Uterus (tissue), 3 donors: ENCODE measurements at regions not wholly inside any gene's neighbourhood (a gene's known extent, or its start where the extent isn't known, plus 50 kb on each side); places are given as distances from the start of the nearest gene placed in this dataset.
A peak's percentile ranks its signal among the peaks of the same experiment; 100 is the strongest.

ENCODE experiments used
- DNase-seq, 2 donors: peaks; one replicate each; pipeline ENCODE4 v3.0.0-alpha.2; 2019 to 2020
- H3K27ac ChIP-seq, 2 donors: fragments of 200-600 bp; sonication (generic); 1 replicate in 1 of 2; 2 replicates in 1 of 2; pipeline ENCODE4 v1.5.1; 2016 to 2018
- H3K27me3 ChIP-seq, 2 donors: fragments of 200-600 bp; sonication (generic); one replicate each; pipeline ENCODE4 v1.5.1; 2018 to 2019; ENCODE audit warnings: control low read depth in 1 of 2
- H3K36me3 ChIP-seq, 2 donors: fragments of 200-600 bp; sonication (generic); one replicate each; pipeline ENCODE4 v1.5.1; 2019; ENCODE audit warnings: control low read depth in 1 of 2
- H3K4me1 ChIP-seq, 2 donors: fragments of 200-600 bp; sonication (generic); one replicate each; pipeline ENCODE4 v1.5.1; 2018 to 2019; ENCODE audit warnings: control low read depth in 1 of 2
- H3K4me3 ChIP-seq, 2 donors: fragments of 200-600 bp; sonication (generic); 1 replicate in 1 of 2; 2 replicates in 1 of 2; pipeline ENCODE4 v1.5.1; 2018 to 2019; ENCODE audit warnings: mild to moderate bottlenecking in 1 of 2
- H3K9me3 ChIP-seq, 2 donors: fragments of 200-600 bp; sonication (generic); one replicate each; pipeline ENCODE4 v1.5.1; 2019; ENCODE audit warnings: control low read depth in 1 of 2
- CTCF ChIP-seq, 4 experiments: fragments of 200-600 bp in 2 of 4; fragments of 450-650 bp in 2 of 4; sonication (generic) in 2 of 4; IDR thresholded peaks; one replicate each; pipeline ENCODE4 v1.5.1; 2016 to 2019; ENCODE audit warnings: antibody characterized with exemption in 4 of 4, mild to moderate bottlenecking in 2 of 4, moderate library complexity in 1 of 4
- POLR2A ChIP-seq, 2 donors: fragments of 450-650 bp; IDR thresholded peaks; one replicate each; pipeline ENCODE4 v1.6.1; 2016; ENCODE audit warnings: antibody characterized with exemption in 2 of 2, mild to moderate bottlenecking in 1 of 2, moderate library complexity in 1 of 2
- intact Hi-C: fragments of 100-400 bp; cut with DNase I; formaldehyde crosslinking; loops from one replicate; pipeline ENCODE4 v1.15.1; 2023; ENCODE audit warnings: low total_unique reads
- donor health status: DM: yes; HTN: yes; CAD: no.

- no peak overlapping the region for H3K4me3 ChIP-seq
These were observed 88.8 kb upstream of the INSIG1 start for GRCh38 chr7:155208681-155209477.

GRCh38 chr7:155209478-155210319 is 88.0 kb upstream of the INSIG1 start:
- Histone ChIP-seq H3K36me3 (no peaks in the 10 kb centered on the region), H3K27ac (peak overlapping the region; percentile 6 to 59), H3K4me3 (no peak overlapping the region), H3K27me3 (no peaks in the 10 kb centered on the region), H3K9me3 (no peaks in the 10 kb centered on the region), H3K4me1 (no peaks in the 10 kb centered on the region)
- no peak for DNase-seq
- intact Hi-C loops: no loop called here
- no peak for TF ChIP-seq POLR2A (IDR thresholded peaks at IDR 0.05)
- no peak for TF ChIP-seq CTCF (IDR thresholded peaks at IDR 0.05)

More at GRCh38 chr7:155208681-155209477, 88.8 kb upstream of the INSIG1 start:
- H3K4me1 ChIP-seq: no peaks in the 10 kb centered on the region
- H3K9me3 ChIP-seq: no peaks in the 10 kb centered on the region
- TF ChIP-seq CTCF (IDR thresholded peaks at IDR 0.05) (no peak), POLR2A (IDR thresholded peaks at IDR 0.05) (no peak)
- intact Hi-C loops: no loop called here
- no peaks in the 10 kb centered on the region for H3K36me3 ChIP-seq
- H3K27me3 ChIP-seq: no peaks in the 10 kb centered on the region
- H3K27ac ChIP-seq: peak overlapping the region; percentile 6 to 59
- peak in 1 of 2 donors; percentile 61 for DNase-seq

- intact Hi-C loops: no loop called here
These were observed 87.3 kb upstream of the INSIG1 start for GRCh38 chr7:155210356-155210755.

GRCh38 chr7:155211173-155211572 is 86.5 kb upstream of the INSIG1 start:
- Histone ChIP-seq H3K27me3 (no peaks in the 10 kb centered on the region), H3K4me3 (no peak overlapping the region), H3K9me3 (no peaks in the 10 kb centered on the region), H3K27ac (no peak overlapping the region), H3K4me1 (no peaks in the 10 kb centered on the region), H3K36me3 (no peaks in the 10 kb centered on the region)
- no peak for DNase-seq
- TF ChIP-seq CTCF (IDR thresholded peaks at IDR 0.05) (no peak), POLR2A (IDR thresholded peaks at IDR 0.05) (no peak)
- intact Hi-C loops: no loop called here

More at GRCh38 chr7:155210356-155210755, 87.3 kb upstream of the INSIG1 start:
- TF ChIP-seq POLR2A (IDR thresholded peaks at IDR 0.05) (no peak), CTCF (IDR thresholded peaks at IDR 0.05) (no peak)
- H3K36me3 ChIP-seq: no peaks in the 10 kb centered on the region
- no peak overlapping the region for H3K4me3 ChIP-seq
- H3K4me1 ChIP-seq: no peaks in the 10 kb centered on the region
- no peaks in the 10 kb centered on the region for H3K27me3 ChIP-seq
- DNase-seq: no peak
- no peaks in the 10 kb centered on the region for H3K9me3 ChIP-seq
- peak overlapping the region in 1 of 2 donors; percentile 6 for H3K27ac ChIP-seq

- intact Hi-C loops: no loop called here
- H3K9me3 ChIP-seq: no peaks in the 10 kb centered on the region
- H3K36me3 ChIP-seq: no peaks in the 10 kb centered on the region
- no peak overlapping the region for H3K27ac ChIP-seq
- H3K4me3 ChIP-seq: no peak overlapping the region
- H3K27me3 ChIP-seq: no peaks in the 10 kb centered on the region
- TF ChIP-seq CTCF (IDR thresholded peaks at IDR 0.05) (no peak), POLR2A (IDR thresholded peaks at IDR 0.05) (no peak)
- no peak for DNase-seq
- no peaks in the 10 kb centered on the region for H3K4me1 ChIP-seq
These were observed 85.9 kb upstream of the INSIG1 start for GRCh38 chr7:155211761-155212160.
